Mammary epithelial cell (primary cell): ENCODE measurements at regions not wholly inside any gene's neighbourhood (a gene's known extent, or its start where the extent isn't known, plus 50 kb on each side); places are given as distances from the start of the nearest gene placed in this dataset.

Source experiments
- CTCF ChIP-seq, 2 donors: IDR thresholded peaks in 1 of 2; conservative IDR thresholded peaks in 1 of 2; 2 replicates each; pipeline ENCODE4 v1.5.1; 2011 to 2012; ENCODE audit warnings: inconsistent platforms in 2 of 2, low read length in 2 of 2, mild to moderate bottlenecking in 2 of 2, control low read depth in 1 of 2, low read depth in 1 of 2; ENCODE audit not compliant: insufficient read depth in 1 of 2; ENCODE audit errors: extremely low read depth in 1 of 2
- EZH2 ChIP-seq: IDR thresholded peaks from 2 replicates; pipeline ENCODE4 v1.6.1; 2012; ENCODE audit warnings: low read length, inconsistent platforms, borderline replicate concordance

- TF ChIP-seq CTCF (conservative IDR thresholded peaks at IDR 0.05 in 1 of 2, IDR thresholded peaks at IDR 0.05 in 1 of 2; ENCODE audit: extremely low read depth in 1 of 2, insufficient read depth in 1 of 2, low read depth in 1 of 2, low read length in 2 of 2) (no peak), EZH2 (no peak)
These were observed 460.2 kb upstream of the HS6ST1 start for GRCh38 chr2:128778843-128779242.
